HG02588 (cell line): ENCODE measurements at regions not wholly inside any gene's neighbourhood (a gene's known extent, or its start where the extent isn't known, plus 50 kb on each side); places are given as distances from the start of the nearest gene placed in this dataset.

ENCODE experiments used
- ATAC-seq: cut with Tn5 transposase; IDR thresholded peaks from one replicate; pipeline ENCODE4 v1.9.1; 2021; ENCODE audit warnings: mild to moderate bottlenecking, moderate library complexity; ENCODE audit not compliant: unreplicated experiment

DNA sequence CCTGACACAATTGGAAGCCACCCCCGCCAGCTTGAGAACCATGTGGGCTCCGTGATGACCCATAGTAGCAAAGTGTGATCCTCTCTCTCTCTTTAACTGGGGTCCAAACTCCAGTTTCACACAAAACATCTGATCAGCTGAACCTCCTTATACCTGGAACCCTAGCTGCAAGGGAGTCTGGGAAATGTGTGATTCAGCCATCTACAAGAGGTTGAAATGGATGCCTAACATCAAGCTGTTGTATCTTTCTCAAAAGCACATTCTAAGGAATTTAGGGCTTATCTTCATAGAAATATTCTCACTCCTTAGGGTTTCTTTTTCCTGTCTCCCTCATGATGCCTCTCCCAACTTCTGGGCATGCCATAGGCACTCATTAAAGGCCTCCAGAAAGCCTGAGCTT, 126.0 kb downstream of the BCOR start:
- ATAC-seq = no peak

- ATAC-seq = no peak
Measured at GRCh38 chrX:39972340-39972739, 125.4 kb downstream of the BCOR start.

GRCh38 chrX:39973810-39974209, 123.9 kb downstream of the BCOR start:
- ATAC-seq = no peak

DNA sequence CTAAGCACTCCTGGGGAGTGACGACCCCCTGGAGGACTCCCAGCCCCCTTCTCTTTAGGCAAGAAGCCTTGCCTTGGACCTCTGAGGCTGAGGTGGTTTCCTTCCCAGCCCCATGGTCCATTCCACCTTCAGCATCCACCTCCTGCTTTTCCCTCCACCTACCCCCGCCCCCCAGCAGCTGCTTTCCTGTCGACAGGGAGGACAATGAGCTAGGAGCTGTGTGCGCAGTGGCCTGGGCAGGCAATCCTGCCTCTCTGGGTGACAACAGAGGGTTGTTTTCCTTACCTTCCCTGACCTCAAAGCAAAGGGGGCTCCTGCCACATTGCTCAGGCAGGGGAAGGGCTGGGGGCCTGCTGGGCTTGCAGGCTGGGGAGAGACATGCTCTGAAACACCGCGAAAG, 123.5 kb downstream of the BCOR start:
- no peak for ATAC-seq

DNA sequence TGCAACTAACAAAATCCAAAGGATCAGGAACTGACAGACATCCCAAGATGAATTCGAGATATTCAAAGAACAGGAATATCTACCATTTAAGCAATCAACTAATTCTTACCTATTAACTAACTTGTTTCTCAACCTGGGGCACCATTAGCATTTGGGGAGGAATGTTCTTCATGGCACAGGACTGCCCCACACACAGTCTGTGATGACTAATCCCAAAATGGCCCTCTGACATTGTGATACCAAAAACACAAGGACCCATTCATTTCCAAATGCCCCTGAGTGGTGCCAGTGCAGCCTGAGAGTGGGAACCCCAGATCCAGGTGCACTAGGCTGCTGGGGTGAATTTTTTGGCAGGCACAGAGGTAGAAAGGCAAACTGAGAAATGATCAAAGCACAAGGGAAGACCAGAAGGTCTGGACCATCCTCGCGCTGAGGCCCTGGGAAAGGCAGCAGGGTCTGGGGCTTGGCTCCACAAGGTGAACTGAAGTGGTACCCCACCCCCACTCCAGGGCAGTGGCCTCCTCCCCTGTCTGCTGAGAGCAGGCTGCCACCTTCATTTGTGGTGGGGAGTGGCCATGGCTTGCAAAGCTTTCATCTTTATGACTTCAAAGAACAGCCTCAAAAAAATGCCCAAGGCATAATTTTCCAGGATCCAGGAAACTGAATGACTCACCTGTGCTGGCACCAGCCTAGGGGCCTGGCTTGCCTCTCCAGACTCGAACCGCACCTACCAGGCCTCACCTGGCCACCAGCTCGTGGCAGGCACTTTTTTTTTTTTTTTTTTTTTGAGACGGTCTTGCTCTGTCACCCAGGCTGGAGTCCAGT, 122.4 kb downstream of the BCOR start:
- no peak for ATAC-seq

- ATAC-seq = no peak
Measured at GRCh38 chrX:39981946-39982345, 115.8 kb downstream of the BCOR start.

- no peak for ATAC-seq
Measured at GRCh38 chrX:39982948-39983347, 114.8 kb downstream of the BCOR start.

- no peak for ATAC-seq
Measured at GRCh38 chrX:39983715-39984114, 114.0 kb downstream of the BCOR start.

GRCh38 chrX:39984191-39984956, 113.4 kb downstream of the BCOR start:
- ATAC-seq = no peak

- ATAC-seq = no peak
Measured at GRCh38 chrX:39985071-39985470, 112.7 kb downstream of the BCOR start.

DNA sequence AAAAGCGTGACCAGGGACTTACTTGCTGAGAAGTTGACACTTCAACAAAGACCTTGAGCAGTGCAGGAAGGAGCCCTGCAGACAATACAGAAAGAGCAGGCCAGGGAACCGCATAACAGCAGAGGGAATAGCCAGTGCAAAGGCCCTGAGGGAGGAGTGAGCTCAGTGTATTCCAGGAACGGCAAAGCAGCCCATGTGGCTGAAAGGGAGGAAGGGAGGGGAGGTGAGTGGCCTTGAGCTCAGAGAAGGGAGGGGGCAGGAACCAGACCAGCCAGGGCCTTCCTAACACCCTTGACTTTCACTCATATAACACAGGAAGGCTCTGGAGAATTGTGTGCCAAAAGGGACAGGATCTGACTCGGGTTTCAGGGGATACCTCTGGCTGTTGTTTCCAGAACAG, 112.2 kb downstream of the BCOR start:
- no peak for ATAC-seq

GRCh38 chrX:39988496-39988895, 109.3 kb downstream of the BCOR start:
- ATAC-seq = no peak

DNA sequence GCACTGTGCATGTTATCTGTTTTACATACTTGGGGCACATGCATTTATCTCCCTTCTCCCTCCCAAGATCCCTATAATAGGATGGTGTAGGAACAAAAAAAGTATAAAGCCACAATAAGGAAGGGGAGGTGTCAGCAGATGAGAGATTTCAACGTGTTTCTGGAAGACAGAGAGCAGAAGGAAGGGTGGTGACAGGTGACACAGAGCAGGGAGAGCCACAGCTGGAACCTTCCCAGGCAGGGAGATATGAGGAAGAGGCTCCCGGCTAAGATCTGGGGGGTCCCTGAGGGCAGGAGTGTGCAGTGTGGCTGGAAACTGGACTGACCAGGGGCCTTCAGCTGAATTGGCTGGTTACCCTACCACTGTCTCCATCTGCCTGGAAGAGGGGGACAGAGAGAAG, 107.4 kb downstream of the BCOR start:
- no peak for ATAC-seq

GRCh38 chrX:39992300-39992699, 105.5 kb downstream of the BCOR start:
- no peak for ATAC-seq

GRCh38 chrX:39995457-39995856, 102.3 kb downstream of the BCOR start:
- ATAC-seq = no peak

DNA sequence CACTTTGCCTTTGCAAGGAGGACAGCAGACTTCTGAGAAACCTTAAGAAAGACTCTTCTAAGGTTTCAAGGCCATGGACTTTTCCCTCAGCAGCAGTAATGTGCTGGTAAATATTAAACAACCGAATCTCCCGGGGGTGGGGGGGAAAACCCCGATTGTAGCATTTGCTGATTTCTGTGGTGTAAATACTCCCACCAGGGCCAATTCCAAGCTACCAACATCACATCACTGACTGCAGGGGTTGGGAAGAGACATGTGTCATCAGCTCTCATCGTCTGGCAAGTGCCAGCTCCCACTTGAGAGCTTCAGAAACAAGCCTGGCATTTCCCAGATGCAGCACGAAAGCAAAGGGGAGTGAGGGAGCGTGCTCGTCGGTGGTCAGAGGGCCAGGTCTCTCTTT, 101.2 kb downstream of the BCOR start:
- ATAC-seq = no peak

GRCh38 chrX:39998636-39999406, 98.9 kb downstream of the BCOR start:
- no peak for ATAC-seq
